ENCODE measurements at regions not wholly inside any gene's neighbourhood (a gene's known extent, or its start where the extent isn't known, plus 50 kb on each side); places are given as distances from the start of the nearest gene placed in this dataset.

DNA sequence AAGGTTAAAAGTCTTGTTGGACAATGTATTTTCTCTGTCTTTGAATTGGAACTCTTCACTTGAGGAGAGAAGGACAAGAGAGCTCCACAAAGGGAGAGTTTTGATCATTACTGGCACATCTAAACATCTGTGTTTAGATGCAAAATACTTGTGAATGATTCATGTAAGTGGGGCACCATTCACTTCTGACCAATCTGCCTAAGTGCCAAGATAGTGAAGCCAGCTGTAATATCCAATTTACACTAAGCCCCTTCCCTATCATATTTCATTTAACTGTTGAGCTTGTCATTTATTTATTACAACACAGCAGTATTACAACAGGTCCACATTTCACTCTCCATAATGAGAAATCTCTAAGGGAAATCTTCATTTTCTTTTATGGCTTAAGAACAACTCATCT, 832.3 kb upstream of the GOT2 start (continued):
- no peak for TF ChIP-seq TIGD3 (CRISPR knock-in tag; IDR thresholded peaks at IDR 0.05; ENCODE audit: borderline replicate concordance)
- TF ChIP-seq MAZ (IDR thresholded peaks at IDR 0.05; ENCODE audit: borderline replicate concordance, low read depth, low read length): no peak
- TF ChIP-seq MAZ (CRISPR knock-in tag; IDR thresholded peaks at IDR 0.05; ENCODE audit: low read depth): no peak
- TF ChIP-seq AHR (CRISPR knock-in tag; IDR thresholded peaks at IDR 0.05): no peak
- no peak for TF ChIP-seq ZNF878 (CRISPR knock-in tag; IDR thresholded peaks at IDR 0.05)
- TF ChIP-seq ZBTB42 (CRISPR knock-in tag; IDR thresholded peaks at IDR 0.05): no peak
- TF ChIP-seq ZFY (CRISPR knock-in tag; IDR thresholded peaks at IDR 0.05): no peak
- TF ChIP-seq PPARG (CRISPR knock-in tag; conservative IDR thresholded peaks at IDR 0.05): no peak
- no peak for TF ChIP-seq PRDM10 (CRISPR knock-in tag; IDR thresholded peaks at IDR 0.05; ENCODE audit: low read depth)
- no peak for TF ChIP-seq ZNF136 (CRISPR knock-in tag; IDR thresholded peaks at IDR 0.05; ENCODE audit: low read depth)
- no peak for TF ChIP-seq ZNF782 (CRISPR knock-in tag; IDR thresholded peaks at IDR 0.05; ENCODE audit: borderline replicate concordance)
- TF ChIP-seq ARNT2 (CRISPR knock-in tag; IDR thresholded peaks at IDR 0.05; ENCODE audit: low read depth): no peak
- no peak for TF ChIP-seq ZFYVE20 (CRISPR knock-in tag; IDR thresholded peaks at IDR 0.05; ENCODE audit: borderline replicate concordance, low read depth)
- no peak for TF ChIP-seq YY1 (IDR thresholded peaks at IDR 0.05; ENCODE audit: insufficient read depth, insufficient replicate concordance, low read depth, low read length)

All from HepG2 (cell line).